Right ventricle myocardium superior (tissue), 1 donor: ENCODE measurements at regions not wholly inside any gene's neighbourhood (a gene's known extent, or its start where the extent isn't known, plus 50 kb on each side); places are given as distances from the start of the nearest gene placed in this dataset.

Experiments used
- ATAC-seq: fragments of 200-7000 bp; cut with Tn5 transposase; one replicate; pipeline ENCODE4 v1.9.1; 2020; ENCODE audit warnings: mild to moderate bottlenecking; ENCODE audit not compliant: poor library complexity
- DNase-seq: peaks from one replicate; pipeline ENCODE4 v3.0.0-alpha.2; 2020
- intact Hi-C: fragments of 100-400 bp; cut with DNase I; formaldehyde crosslinking; loops from one replicate; pipeline ENCODE4 v1.11.2; 2022
- donor health status: DM: no; HTN: yes; CAD: no; lungs with severe emphysema.

- DNase-seq (no peak), ATAC-seq (no peak)
- intact Hi-C loops = no loop called here
Measured at GRCh38 chr7:128145191-128145590, 95.9 kb upstream of the LEP start.

- DNase-seq (no peak), ATAC-seq (no peak)
- intact Hi-C loops = no loop called here
Measured at GRCh38 chr7:128146052-128146451, 95.0 kb upstream of the LEP start.

- ATAC-seq = no peak
- intact Hi-C loops = no loop called here
- no peak for DNase-seq
Measured at GRCh38 chr7:128148676-128149075, 92.4 kb upstream of the LEP start.

GRCh38 chr7:128150223-128150865, 90.7 kb upstream of the LEP start:
- DNase-seq = no peak
- intact Hi-C loops = no loop called here
- ATAC-seq = no peak

GRCh38 chr7:128151635-128152034, 89.4 kb upstream of the LEP start:
- no peak for ATAC-seq
- intact Hi-C loops = no loop called here
- no peak for DNase-seq

GRCh38 chr7:128152721-128153120, 88.4 kb upstream of the LEP start:
- DNase-seq (no peak), ATAC-seq (no peak)
- intact Hi-C loops = no loop called here

- DNase-seq (no peak), ATAC-seq (no peak)
- intact Hi-C loops = no loop called here
Measured at GRCh38 chr7:128153436-128153835, 87.6 kb upstream of the LEP start.

- DNase-seq (no peak), ATAC-seq (no peak)
- intact Hi-C loops = no loop called here
Measured at GRCh38 chr7:128154504-128154903, 86.6 kb upstream of the LEP start.

- intact Hi-C loops = no loop called here
- no peak for DNase-seq
- no peak for ATAC-seq
Measured at GRCh38 chr7:128155100-128155740, 85.9 kb upstream of the LEP start.

GRCh38 chr7:128157906-128158305, 83.2 kb upstream of the LEP start:
- intact Hi-C loops = no loop called here
- no peak for ATAC-seq

GRCh38 chr7:128158370-128158769, 82.7 kb upstream of the LEP start:
- intact Hi-C loops = no loop called here
- DNase-seq (no peak), ATAC-seq (no peak)

More at GRCh38 chr7:128157906-128158305, 83.2 kb upstream of the LEP start:
- DNase-seq = no peak

- ATAC-seq (no peak), DNase-seq (no peak)
- intact Hi-C loops = no loop called here
Measured at GRCh38 chr7:128160296-128160695, 80.8 kb upstream of the LEP start.

GRCh38 chr7:128161466-128162125, 79.5 kb upstream of the LEP start:
- ATAC-seq (no peak), DNase-seq (no peak)
- intact Hi-C loops = no loop called here

GRCh38 chr7:128162666-128163065, 78.4 kb upstream of the LEP start:
- ATAC-seq = no peak
- no peak for DNase-seq
- intact Hi-C loops = no loop called here

GRCh38 chr7:128163473-128163872, 77.6 kb upstream of the LEP start:
- DNase-seq = no peak
- no peak for ATAC-seq
- intact Hi-C loops = no loop called here

GRCh38 chr7:128164061-128164954, 76.8 kb upstream of the LEP start:
- ATAC-seq (no peak), DNase-seq (no peak)
- intact Hi-C loops = no loop called here

GRCh38 chr7:128164955-128165670, 76.0 kb upstream of the LEP start:
- ATAC-seq (no peak), DNase-seq (no peak)
- intact Hi-C loops = no loop called here

GRCh38 chr7:128165927-128166420, 75.1 kb upstream of the LEP start:
- DNase-seq = no peak
- ATAC-seq = no peak
- intact Hi-C loops = no loop called here
